Heart left ventricle (tissue), 16 donors: ENCODE measurements at regions not wholly inside any gene's neighbourhood (a gene's known extent, or its start where the extent isn't known, plus 50 kb on each side); places are given as distances from the start of the nearest gene placed in this dataset.
A peak's percentile ranks its signal among the peaks of the same experiment; 100 is the strongest.

ENCODE experiments used
- ATAC-seq, 4 donors: fragments of 200-7000 bp; cut with Tn5 transposase; one replicate each; pipeline ENCODE4 v1.9.1; 2020 to 2022; ENCODE audit warnings: moderate library complexity in 4 of 4, mild to moderate bottlenecking in 3 of 4, moderate number of reproducible peaks in 1 of 4
- DNase-seq, 5 donors: peaks; one replicate each; pipeline ENCODE4 v3.0.0-alpha.2; 2020
- H3K27ac ChIP-seq, 12 donors: fragments of 200-600 bp; sonication (generic) in 4 of 12; one replicate each; pipeline versions ENCODE4 v1.5.0 to v1.8.0; 2016 to 2022; ENCODE audit warnings: mild to moderate bottlenecking in 2 of 12
- H3K27me3 ChIP-seq, 9 donors: fragments of 200-600 bp; sonication (generic) in 2 of 9; one replicate each; pipeline versions ENCODE4 v1.5.1 to v1.8.0; 2016 to 2022; ENCODE audit warnings: mild to moderate bottlenecking in 3 of 9
- H3K36me3 ChIP-seq, 9 donors: fragments of 200-600 bp; sonication (generic) in 2 of 9; one replicate each; pipeline versions ENCODE4 v1.5.0 to v1.8.0; 2018 to 2022; ENCODE audit warnings: mild to moderate bottlenecking in 2 of 9
- H3K4me1 ChIP-seq, 12 donors: fragments of 200-600 bp; sonication (generic) in 4 of 12; one replicate each; pipeline versions ENCODE4 v1.5.0 to v1.8.0; 2016 to 2022; ENCODE audit warnings: mild to moderate bottlenecking in 3 of 12
- H3K4me3 ChIP-seq, 12 donors: fragments of 200-600 bp; sonication (generic) in 4 of 12; one replicate each; pipeline versions ENCODE4 v1.5.0 to v1.8.0; 2017 to 2022; ENCODE audit warnings: mild to moderate bottlenecking in 9 of 12, moderate library complexity in 4 of 12
- H3K9me3 ChIP-seq, 12 donors: fragments of 200-600 bp; sonication (generic) in 4 of 12; one replicate each; pipeline versions ENCODE4 v1.5.0 to v1.8.0; 2016 to 2022; ENCODE audit warnings: mild to moderate bottlenecking in 1 of 12
- CTCF ChIP-seq, 12 donors: fragments of 200-600 bp; sonication (generic) in 4 of 12; IDR thresholded peaks; one replicate each; pipeline versions ENCODE4 v1.5.0 to v1.8.0; 2018 to 2022; ENCODE audit warnings: antibody characterized with exemption in 12 of 12, mild to moderate bottlenecking in 5 of 12
- POLR2A ChIP-seq, 2 donors: fragments of 450-650 bp; IDR thresholded peaks; one replicate each; pipeline ENCODE4 v1.6.1; 2017; ENCODE audit warnings: antibody characterized with exemption in 2 of 2, mild to moderate bottlenecking in 2 of 2, moderate library complexity in 2 of 2
- WGBS, 4 donors: extraction: QIAGEN DNeasy Blood & Tissue Kit in 2 of 4; methylation state at CpG; one replicate each; pipeline versions ENCODE4 v1.1.5 to v1.1.7; 2013 to 2018; 5-methylcytosine and 5-hydroxymethylcytosine counted together
- intact Hi-C, 10 donors: fragments of 100-400 bp; cut with DNase I; formaldehyde crosslinking; loops; one replicate each; pipeline versions ENCODE4 v1.11.1 to v1.14.2; 2022
- donor health status: ischemic (EF 13 %, LVEDD 7.1; RV severe dilation, severe dysfunction).
- donor health status: healthy with polysubstance abuse.
- donor health status: DM: no; HTN: yes; CAD: no.
- donor health status: DM: no; HTN: no; CAD: no.
- donor health status: ischemic (EF 25% LVEDD 6.9; RV normal size, moderate dysfunction).
- donor health status: ischemic (EF 25% LVEDD 5.7; RV mildly dilated, moderate dysfunction).
- donor health status: healthy.
- donor health status: DM: yes; HTN: yes; CAD: no.
- donor health status: ischemic (EF 35%, LVEDD 5.7; RV mildly dilated, moderate dysfunction).
- donor health status: nonischemic (EF 11% LVEDD 7.7; RV severe dilation, severe dysfunction).
- donor health status: DM: yes; HTN: yes; CAD: no.
- donor health status: PGD.
- donor health status: ischemic (EF 29% LVEDD 5.4; RV normal size, mild dysfunction).
- donor health status: nonischemic (EF 23%, LVEDD 6.1; RV moderate dilation, normal function).

- Histone ChIP-seq H3K9me3 (no peaks in the 10 kb centered on the region), H3K36me3 (no peaks in the 10 kb centered on the region), H3K27ac (no peak overlapping the region), H3K4me1 (no peaks in the 10 kb centered on the region), H3K27me3 (peaks cover 0 to 30% (median 0%) of the 10 kb centered on the region in 9 donors), H3K4me3 (no peak overlapping the region)
- TF ChIP-seq POLR2A (IDR thresholded peaks at IDR 0.05) (no peak), CTCF (IDR thresholded peaks at IDR 0.05) (no peak)
- intact Hi-C loops, result no loop called here
- DNase-seq (no peak), ATAC-seq (no peak)
- 74 to 80% (median 77%) methylated on average over 5 of the region's 5 CpGs for WGBS, 4 donors
Observed at GRCh38 chrX:36947214-36947613, 61.0 kb upstream of the FAM47C start.

GRCh38 chrX:36950495-36951253 lies 57.5 kb upstream of the FAM47C start:
- 33 to 48% (median 35%) methylated on average over 4 of the region's 4 CpGs for WGBS, 4 donors
- TF ChIP-seq CTCF (IDR thresholded peaks at IDR 0.05) (no peak), POLR2A (IDR thresholded peaks at IDR 0.05) (no peak)
- no peak for DNase-seq
- Histone ChIP-seq H3K4me1 (no peaks in the 10 kb centered on the region), H3K27me3 (peaks cover 0 to 43% (median 0%) of the 10 kb centered on the region in 9 donors), H3K9me3 (no peaks in the 10 kb centered on the region), H3K27ac (no peak overlapping the region), H3K36me3 (no peaks in the 10 kb centered on the region), H3K4me3 (no peak overlapping the region)
- no peak for ATAC-seq
- intact Hi-C loops, result no loop called here

- Histone ChIP-seq H3K9me3 (no peaks in the 10 kb centered on the region), H3K27ac (no peak overlapping the region), H3K4me3 (peak overlapping the region in 8 of 12 donors; percentile 5 to 40 (median 26)), H3K36me3 (no peaks in the 10 kb centered on the region), H3K4me1 (peaks cover 0 to 9% (median 0%) of the 10 kb centered on the region in 12 donors), H3K27me3 (peaks cover 0 to 51% (median 14%) of the 10 kb centered on the region in 9 donors)
- intact Hi-C loops, result no loop called here
- TF ChIP-seq CTCF (IDR thresholded peaks at IDR 0.05) (no peak), POLR2A (IDR thresholded peaks at IDR 0.05) (no peak)
- ATAC-seq, result peak in 1 of 4 donors; percentile 20
- WGBS, 4 donors, result 1 to 33% (median 14%) methylated on average over 29 to 91 of the region's 91 CpGs
- DNase-seq, result peak in 1 of 5 donors; percentile 20
Observed at GRCh38 chrX:36957425-36958328, 50.5 kb upstream of the FAM47C start.
